NCI-H1105 (cell line): ENCODE measurements at regions not wholly inside any gene's neighbourhood (a gene's known extent, or its start where the extent isn't known, plus 50 kb on each side); places are given as distances from the start of the nearest gene placed in this dataset.
"Not testable (repeated sequence)": the region's sequence is repeated elsewhere in the genome, so short reads cannot be mapped to it uniquely, and the experiment has no call there.

Experiments used
- DNase-seq: peaks from one replicate; lab custom pipeline; 2025; lab: John Stamatoyannopoulos, UW

DNA sequence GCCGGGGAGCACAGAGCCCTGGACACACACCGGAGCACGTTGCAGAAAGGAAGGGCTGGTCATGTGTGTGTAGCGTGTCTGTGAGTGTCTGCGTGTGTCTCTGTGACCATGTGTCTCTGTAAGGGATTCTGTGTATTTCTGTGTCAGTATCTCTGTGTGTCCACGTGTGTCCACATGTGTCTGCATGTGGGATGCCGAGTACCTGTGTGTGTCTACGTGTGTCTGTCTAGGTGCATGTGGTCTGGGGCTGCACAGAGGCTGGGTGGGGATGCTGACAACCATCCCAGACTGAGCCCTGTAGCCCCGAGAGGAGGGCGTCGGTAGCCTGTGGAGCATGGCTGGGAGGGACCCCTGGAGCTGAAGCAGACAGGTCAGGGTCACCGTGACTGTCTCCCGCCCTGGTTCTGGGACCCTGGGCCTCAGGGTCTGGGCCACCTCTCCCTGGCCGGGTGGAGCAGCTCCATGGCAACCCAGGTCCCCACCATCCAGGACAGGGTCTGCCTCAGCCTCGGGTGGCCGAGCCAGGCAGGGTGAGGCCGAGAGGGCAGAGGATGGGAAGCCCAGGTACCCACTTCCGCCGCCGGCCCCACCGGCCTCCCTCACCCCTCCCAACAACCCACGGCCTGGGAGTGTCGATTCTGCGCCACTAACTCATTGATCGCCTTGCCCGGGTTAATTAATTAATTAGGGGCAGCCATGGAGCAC is 122.7 kb downstream of the FAM53A start:
- no peak for DNase-seq

DNA sequence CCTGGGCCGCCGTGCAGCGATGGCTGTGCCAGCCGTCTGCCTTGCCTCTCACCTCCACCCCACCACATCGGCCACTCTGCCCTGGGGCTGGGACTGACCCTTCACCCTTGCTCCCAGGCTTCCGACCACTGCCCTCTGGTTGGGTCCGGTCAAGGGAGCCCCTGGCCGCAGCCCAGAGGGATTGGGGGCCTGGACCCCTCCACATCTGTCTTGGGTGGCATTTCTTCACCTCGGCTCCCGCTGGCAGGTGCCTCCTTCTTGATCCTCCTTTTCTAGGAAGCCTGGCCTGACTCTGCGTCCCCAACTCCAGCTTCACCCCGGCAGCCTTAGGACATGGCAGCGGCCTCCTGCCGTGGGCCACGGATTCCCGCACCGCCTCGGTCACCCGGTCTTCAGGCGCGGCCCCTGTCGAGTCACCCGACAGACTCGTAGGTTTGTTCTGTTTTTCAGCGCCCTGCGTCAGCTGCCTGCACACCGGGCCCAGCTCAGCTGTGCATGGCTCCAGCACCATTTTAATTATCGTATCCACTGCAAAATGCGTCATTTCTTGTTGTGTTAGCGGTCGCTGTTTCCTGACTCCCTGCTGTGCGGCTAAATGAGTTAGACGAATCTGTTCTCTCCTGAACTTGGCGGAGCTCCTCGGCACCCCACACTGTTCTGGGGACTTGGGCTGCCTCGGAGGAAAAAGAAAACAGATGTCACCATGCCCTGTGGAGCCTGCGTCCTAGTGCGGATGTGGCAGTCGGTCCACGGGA is 124.0 kb downstream of the FAM53A start:
- no peak for DNase-seq

DNA sequence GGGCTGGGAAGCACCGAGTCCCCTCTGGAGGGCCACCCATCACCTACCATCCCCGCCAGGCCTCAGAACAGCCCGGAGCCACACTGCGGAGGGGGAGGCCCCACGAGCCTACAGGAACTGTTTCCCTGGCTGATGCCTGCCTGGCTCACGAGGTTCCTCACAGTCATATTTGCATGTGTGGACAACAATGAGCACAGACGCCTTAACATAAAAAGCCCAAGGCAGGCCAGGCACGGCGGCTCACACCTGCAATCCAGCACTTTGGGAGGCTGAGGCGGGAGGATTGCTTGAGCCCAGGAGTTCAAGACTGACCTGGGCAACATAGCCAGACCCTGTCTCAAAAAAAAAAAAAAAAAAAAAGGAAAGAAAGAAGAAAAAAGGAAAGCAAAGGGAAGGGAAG is 125.9 kb downstream of the FAM53A start:
- no peak for DNase-seq

DNA sequence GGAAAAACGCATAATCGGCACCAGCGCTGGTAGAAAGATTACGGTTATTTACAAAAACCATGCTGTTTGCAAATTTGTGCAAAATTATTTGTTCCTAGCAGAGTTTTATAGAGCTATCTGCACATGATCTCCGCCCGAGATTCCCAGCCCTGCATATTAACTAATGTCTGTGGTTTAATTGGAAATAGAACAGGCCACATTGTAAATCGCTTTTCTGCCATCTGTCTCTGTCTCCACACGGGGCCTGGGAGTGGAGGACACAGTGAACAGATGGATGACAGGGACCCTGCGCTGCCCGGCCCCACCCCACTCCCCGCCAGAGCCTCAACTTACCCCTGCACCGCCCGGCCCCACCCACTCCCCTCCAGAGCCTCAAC is 126.9 kb downstream of the FAM53A start:
- no peak for DNase-seq

DNA sequence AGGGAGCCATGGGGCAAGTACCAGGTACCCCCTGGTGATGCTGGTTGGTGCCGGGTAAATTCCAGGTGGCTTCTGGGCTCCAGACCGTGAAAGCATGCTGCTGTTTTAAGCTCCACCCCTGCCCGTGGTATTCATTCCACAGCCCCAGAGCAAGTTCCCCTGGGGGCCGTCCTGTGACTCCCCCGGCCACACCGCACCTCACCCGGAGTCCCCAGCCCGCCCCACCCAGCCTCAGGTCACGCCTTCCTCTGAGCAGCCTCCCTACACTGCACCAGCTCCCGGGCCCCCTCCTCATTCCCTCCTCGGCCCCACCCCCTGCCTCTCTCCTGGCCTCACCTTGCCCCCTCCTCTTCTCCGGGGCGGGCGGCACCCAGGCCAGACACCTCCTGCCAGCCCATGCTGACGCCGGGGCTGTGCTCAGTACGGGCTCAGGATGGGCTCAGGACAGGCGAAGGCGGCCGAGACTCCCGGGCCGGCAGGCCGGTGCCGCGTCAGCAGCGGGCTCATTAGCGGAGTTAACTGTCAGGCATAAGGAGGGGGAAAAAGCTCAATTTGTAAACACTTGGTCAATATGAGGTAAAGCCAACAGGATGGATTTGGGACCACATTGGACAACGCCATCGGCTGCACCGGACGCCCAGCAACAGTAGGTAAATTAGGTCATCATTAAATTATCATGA is 127.4 kb downstream of the FAM53A start:
- DNase-seq: no peak

DNA sequence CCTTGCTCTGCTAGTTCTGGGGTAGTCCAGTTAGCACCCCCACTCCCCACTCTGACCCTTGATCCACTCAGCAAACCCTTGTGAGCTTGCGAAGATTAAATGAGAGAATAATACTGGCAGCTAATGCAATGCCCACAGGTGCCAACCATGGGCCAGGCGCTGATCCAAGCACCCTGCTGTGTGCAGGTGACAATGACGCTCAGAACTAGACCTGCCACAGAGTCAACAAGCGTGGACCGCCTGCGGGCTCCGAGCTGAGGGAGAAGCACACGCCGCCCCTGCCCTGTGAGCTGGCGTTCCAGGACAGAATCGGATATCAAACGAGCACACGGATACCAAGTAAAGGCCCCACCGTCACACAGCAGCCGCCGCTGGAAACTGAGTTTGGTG is 129.2 kb downstream of the FAM53A start:
- DNase-seq: peak; percentile 41

DNA sequence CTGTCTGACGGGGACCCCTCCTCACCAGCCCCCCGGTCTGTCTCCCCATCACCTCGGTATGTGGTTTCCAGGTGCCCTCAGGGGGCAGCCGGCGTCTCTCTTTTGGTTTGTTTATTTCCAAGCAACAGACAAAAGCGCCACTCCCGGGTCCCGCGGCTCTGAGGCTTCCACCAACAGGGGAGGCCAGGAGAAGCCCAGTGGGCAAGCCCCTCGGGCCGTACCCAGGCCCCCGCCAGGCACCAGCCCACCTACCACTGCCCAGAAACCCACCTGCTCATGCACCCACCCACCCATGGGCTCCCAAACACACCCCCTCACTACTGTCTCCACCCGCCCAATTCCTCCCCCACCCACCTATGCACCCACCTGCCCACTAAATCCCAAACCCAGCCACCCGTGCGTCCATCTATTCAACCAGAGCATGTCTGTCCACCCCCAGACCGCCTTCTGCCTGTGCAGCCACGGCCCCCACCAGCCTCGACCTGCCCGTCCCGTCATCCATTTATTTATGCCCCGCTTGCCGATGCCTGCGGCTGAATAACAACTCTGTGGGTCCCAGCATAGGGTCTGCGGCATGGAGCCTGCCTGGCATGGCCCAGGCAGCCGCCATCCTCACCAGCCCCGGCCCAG is 129.8 kb downstream of the FAM53A start:
- no peak for DNase-seq

DNA sequence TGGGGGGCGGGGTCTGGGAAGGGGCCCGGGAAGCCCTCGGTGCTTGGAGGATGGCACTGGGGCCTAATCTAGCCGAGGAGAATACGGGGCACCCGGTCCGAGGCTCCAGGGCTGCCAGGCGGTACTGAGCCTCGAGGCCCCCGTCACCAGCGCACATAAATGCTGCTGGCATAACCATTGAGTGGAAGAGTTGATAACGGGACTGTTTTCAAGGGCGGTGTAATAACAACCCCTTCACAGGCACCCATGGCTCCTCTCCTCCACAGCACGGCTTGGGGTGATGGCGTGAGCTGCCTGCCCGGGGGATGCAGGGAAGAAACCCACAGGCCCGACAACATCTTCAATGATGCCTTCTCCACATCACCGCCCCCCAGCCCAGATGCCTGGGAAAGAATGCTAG is 130.7 kb downstream of the FAM53A start:
- DNase-seq: no peak

DNA sequence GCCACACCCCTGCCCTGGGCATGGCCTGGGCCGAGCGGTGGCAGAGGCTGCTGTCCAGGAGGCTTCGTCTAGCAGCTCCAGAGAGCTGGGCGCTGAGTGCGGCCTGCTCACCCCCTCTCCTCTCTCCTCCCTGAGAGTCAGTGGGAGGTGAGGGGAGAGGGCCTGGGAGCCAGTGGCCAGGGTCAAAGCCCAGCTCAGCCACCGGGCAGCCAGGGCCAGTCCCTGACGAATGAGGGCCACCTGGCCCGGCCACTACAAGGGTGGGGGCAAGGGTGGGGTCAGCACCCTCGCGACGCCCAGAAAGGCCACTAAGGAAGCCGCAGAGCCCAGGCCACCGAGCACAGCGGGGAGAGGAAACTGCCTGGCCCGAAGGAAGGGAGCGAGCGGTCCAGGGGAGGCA is 131.7 kb downstream of the FAM53A start:
- DNase-seq: no peak

DNA sequence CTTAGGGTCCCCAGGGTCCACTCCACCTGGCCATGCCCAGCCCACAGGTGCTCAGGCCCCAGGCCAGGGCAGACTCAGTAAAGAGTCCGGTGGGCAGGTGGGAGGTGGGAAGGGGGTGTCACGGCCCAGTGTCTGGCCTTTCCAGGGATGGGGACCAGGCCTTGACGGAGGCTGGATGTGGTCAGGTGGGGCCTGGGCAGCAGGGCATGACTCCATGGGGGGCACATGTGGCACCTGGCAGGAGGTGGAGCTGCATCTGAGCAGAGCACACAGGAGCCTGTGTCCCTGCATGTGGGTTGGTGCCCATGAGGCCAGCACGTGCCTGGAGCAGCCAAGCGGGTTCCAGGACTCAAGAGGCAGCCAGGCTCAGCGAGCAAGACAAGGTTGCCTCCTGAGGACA is 132.9 kb downstream of the FAM53A start:
- no peak for DNase-seq

DNA sequence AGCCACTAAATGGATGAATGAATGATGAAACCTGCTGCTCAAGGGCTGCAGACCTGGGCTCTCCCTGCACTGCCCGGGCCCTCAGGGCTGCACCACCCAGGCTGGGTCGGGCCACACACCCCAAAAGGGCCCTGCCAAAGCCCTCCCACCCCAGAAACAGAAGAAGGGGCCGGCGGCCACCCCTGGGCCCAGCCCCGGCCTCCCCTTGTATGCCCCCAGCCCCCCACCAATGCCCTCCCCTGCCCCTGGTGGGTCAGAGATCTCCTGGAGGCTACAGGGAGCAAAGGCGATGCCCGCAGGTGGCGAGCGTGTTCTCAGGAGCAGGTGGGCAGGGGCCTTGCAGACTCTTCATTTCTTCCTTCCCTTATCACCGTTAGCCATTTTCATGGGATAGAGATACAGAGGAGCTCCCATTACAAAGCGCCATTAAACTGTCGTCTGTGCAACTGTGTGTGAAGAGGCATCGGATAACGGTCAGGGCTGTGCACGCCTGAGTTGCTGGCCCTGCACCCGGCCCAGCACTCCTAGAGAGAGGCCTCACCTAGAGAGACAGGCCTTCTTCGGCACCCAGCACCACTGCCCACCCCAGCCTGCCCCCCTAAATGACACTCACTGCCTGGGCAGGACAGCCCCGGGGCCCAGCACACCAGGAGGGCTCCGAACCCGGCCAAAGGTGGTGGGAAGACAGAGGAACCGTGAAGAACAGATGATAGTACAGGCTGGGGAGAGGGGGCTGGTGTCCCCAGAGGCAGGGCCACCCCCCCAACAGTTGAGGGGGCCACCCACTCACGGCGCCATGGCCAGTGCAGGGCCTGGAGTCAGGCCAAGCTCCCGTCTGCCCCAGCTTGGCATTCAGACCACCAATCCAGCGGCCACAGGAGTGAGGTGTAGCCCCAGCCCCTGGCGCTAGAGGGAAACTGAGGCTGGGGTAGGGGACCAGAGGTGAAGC is 133.7 kb downstream of the FAM53A start:
- no peak for DNase-seq

DNA sequence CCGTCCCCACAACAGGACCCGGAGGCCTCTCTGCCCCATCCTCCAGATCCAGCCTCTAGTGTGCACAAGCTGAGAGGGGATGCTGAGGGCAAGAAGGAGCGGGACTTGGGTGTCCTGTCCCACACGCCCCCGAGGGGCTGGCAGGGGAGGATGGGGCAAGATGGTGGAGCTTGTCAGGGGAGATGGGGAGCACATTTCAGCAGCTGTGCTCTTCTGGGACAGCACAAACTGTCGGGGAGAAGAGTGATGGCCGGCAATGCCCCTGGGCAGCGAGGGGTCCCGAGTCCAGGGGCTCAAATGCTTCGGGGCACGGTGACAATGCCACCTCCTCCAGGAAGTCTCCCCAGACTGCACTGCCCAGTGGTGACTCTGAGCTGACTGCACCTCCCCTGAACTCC is 134.5 kb downstream of the FAM53A start:
- no peak for DNase-seq

DNA sequence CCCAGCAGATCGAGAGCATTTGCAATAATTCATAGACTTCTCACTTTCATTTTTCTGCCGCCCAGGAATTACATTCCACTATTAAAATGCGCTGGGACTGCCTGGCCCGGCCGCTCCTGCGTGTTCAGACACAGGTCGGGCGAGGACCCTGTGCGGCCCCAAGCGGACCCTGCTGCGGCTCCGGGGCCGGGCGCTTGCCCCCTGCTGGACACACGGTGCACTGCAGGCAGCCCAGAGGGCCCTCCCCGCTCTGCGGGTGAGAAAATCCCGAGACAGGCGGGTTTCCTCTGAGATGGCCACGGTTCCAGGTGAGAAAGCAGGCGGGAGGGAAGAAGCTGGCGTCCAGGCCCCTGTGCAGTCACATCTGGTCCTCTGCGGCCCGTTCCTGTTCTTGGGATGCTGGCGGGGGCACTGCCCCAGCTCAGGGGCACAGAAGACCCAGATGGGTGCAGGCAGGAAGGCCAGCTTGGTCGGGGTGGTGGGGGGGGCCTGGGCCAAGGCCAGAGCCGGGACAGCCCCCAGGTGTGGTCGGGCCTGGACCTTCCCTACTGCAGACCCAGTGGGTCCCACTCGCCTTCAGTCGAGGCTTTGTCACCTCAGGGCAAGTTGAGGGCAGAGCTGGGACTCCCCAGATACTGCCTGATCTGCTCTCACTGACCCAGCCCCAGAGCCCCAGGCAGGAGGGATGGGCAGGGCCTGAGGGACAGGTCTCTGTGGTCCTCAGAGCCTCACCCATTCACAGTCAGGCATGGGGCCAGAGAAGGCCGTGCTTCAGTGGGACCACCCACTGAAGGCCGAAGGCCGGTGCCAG is 135.1 kb downstream of the FAM53A start:
- not testable (repeated sequence) for DNase-seq

DNA sequence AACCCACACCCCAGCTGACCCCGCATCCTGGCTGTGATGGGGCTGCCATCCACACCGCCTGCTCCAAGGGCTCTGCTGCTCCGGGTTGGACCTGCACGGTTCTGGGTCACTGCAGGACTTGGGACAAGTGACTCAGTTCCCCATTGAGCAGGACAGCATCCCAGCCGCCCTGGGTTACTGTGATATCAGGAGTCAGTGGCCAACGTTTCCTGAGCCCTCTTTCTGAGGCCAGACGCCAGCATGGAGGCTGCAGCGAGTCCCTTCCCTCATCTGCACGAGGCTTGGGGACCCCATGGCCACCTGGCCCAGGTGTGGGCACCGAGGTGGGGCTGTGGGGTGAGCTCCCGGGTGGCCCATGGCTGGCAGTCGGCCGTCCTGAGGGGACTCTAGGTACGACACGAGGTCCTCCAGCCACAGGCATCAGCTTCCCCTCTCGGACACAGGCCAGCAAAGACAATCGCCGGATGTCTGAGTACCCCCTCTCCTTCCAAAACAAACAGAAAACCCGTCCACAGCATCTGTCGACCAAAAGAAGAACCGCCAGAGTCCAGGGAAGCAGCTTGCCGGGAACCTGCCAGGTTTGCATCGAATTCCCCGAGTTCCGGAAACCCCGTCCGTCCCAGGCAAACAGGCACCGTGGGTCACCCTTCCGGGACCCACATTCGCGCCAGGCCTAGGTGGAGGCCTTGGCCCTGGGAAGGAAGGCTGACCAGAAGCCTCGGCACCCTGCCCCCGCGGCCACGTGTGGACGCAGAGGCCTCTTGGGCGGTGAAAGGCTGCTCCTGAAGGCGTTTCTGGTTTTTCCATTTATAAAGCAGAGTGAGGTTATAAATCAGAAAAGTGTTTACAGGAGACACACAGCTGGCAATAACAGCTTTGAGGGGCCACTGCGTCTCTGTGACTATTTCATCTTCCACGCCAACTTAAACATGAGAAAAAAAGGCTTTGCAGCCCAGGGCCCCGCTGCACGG is 136.0 kb downstream of the FAM53A start:
- DNase-seq: no peak

DNA sequence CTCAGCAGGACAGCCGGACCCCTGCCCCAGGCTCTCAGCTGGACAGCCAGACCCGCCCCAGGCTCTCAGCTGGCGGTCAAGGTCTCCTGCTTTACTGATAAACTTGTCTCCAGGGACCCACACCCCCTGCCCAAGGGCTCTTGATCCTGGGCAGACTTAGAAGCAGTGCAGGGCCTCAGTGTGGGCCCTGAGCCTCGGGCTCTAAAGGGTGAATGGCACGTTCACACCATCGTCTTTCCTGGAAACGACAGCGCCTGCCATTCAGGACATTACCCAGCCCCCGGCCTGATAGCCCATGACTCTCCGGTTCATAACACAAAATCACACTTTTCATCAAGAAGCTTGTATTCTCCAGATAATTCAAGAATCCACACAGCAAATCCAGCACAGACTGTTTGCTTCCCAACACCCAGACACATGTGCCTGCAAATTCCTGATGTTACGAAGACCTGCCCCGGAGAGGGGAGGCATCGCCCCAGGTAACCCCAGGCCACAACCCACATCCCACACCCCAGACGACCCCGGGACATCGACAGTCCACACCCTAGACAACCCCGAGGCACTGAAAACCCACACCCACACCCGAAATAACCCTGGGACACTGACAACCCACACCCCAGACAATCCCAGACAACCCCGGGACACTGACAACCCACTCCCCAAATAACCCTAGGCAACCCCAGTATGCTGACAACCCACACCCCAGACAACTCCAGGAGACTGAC is 136.8 kb downstream of the FAM53A start:
- DNase-seq: no peak

DNA sequence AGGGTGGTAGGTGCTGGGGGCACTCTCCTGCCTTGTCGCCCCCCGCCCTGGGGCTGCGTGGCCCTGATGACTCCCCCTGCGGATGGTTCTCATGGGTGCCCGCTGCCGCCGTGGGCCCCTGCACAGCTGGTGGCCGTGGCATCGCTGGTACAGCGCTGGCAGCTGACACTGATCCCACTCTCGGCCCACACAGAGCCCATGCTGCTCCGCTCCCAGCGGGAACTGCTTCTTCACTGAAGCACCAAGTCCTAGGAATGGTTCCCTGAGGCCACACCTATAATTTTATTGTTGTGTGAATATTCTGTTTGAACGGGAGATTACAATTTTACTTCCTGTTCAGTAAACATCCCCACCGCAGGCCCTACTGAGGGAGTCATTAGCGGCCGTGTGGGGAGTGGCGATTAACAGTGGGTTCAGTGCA is 138.6 kb upstream of the NKX1-1 start:
- DNase-seq: no peak

DNA sequence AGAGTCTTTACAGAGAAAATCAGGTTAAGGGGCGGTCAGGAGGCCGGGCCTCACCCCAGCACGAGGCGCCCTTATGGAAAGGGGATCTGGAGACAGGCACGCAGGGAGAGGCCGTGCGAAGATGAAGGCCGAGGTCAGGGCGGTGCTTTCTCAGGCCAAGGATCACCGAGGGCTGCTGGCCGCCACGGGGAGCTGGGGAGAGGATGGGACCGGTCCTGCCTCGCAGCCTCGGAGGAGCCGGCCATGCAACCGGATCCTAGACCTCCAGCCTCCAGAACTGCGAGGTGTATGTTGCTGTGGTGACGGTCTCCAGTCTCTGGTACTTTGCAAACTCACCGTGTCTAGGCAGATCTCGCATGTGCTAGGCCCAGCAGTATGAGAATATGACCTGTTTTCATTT is 138.2 kb upstream of the NKX1-1 start:
- not testable (repeated sequence) for DNase-seq

DNA sequence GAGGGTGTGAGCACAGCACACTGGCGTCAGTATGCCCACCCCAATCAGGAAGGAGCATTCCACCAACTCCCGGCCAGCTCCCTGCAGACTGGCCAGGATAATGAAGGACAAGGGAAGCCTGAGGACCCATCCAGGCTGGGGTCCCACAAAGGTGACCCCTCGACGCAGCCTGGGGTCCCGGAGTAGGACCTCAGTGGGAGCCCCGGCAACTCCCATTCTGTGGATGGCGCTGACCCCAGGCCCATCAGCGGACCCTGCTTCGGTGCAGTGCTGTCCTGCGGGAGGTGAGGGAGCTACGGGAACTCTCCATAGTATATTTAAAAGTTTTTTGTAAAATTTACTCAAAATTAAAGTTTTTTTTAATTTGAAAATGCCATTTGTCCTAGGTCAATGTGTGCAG is 137.7 kb upstream of the NKX1-1 start:
- no peak for DNase-seq

DNA sequence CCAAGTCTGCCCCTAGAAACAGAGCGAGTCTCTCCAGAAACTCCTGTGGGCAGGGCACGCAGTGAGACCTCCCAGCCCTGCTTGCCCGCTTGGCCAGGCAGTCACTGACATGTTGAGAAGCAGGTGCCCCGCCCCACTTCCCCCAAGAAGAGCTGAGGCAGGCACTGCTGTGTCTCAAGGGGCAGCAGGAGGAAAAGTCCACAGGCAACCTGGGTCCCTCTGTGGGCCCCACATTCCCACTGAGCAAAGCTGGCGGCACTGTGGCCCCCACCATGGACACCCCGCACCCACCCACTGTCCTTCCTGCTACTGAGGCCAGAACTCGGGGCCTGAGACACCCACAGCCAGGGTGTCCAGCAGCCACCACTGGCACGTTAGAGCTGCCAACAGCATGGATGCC is 137.3 kb upstream of the NKX1-1 start:
- no peak for DNase-seq
